HG02870 (cell line): ENCODE measurements at regions not wholly inside any gene's neighbourhood (a gene's known extent, or its start where the extent isn't known, plus 50 kb on each side); places are given as distances from the start of the nearest gene placed in this dataset.
"Not testable (repeated sequence)": the region's sequence is repeated elsewhere in the genome, so short reads cannot be mapped to it uniquely, and the experiment has no call there.

Source experiments
- ATAC-seq: cut with Tn5 transposase; IDR thresholded peaks from one replicate; pipeline ENCODE4 v1.9.1; 2021; ENCODE audit warnings: mild to moderate bottlenecking, moderate library complexity; ENCODE audit not compliant: unreplicated experiment

DNA sequence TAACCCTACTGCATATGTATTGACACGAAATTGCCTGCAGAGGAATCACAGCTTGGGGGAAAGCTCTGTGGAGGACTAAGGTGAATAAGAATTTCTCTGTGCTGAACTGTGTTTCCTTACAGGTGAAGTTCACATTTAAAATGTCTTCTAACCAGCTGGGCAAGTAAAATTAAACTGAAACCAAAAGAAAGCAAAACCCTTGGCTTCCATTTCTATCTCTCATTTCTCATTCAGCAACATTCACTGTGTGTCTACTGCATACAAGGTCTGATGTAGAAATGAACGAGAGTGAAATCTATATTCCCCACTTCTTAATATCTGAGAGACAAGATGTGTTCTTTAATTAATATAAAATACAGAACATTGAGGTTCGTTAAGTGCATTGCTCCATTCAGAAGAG is 397.3 kb downstream of the SOX11 start:
- no peak for ATAC-seq

DNA sequence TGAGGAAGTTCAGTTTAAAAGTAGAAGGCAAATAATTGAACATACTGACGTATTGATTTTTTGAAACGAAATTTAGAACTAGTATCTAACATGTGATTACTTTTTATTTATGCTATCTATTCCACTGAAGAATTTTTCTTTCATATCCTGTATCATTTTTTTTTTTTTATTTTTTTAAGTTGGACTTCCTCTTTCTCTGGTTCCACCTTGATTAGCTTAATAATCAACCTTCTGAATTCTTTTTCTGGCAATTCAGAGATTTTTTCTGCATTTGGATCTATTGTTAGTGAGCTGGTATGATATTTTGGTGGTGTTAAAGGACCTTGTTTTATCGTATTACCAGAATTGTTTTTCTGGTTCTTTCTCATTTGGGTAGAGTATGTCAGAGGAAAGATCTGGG is 411.2 kb downstream of the SOX11 start:
- no peak for ATAC-seq

DNA sequence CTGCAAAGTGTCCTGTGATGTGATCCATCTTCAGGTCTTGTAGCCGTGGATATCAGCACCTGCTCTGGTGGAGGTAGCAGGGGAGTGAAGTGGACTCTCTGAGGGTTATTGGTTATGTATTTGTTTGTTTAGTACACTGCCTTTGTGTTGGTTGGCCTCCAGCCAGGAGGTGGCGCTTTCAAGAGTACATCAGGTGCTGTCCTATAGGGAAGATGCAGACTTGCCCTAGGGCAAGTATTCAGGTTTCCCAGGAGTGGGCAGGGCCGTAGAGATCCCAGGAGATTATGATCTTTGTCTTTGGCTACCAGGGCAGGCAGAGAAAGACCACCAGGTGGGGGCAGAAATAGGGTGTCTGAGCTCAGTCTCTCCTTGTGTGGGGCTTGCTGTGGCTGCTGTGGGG is 411.8 kb downstream of the SOX11 start:
- no peak for ATAC-seq

DNA sequence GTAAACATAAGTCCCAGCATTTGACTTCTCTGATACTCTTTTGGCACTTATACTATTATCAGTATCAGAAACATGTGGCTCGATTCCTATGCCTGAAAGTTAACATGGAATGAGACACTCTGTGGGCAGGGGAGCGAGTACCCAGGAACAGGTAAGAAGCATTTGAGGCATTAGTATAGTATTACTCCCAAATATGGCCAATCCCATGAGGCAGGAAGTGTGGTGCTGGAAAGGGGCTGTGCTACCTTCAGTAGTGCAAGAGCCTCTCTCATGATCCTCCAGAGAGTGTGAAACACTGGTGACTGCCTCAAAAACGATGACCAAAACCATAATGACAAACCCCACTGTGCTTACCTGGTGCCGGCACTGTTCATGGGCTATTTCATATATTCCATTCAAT is 415.1 kb downstream of the SOX11 start:
- no peak for ATAC-seq

DNA sequence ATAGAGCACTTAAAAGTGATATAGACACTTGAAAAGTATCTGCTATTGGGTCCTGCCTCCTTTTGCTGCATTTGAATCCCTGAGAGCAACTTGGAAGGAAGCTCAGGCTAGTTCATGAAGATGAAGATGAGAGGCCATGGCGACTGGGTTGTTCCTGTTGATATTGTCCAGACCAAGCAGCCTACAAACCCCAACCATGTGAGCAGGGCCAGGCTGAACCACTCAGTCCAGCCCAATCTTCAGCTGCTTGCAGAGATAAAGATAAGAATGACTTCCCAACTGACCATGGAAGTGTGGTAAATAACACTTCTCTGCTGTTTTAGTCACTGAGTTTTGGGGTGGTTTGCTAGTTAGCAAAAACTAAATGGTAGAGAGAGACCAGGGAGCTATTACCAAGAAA is 417.6 kb downstream of the SOX11 start:
- ATAC-seq = no peak

DNA sequence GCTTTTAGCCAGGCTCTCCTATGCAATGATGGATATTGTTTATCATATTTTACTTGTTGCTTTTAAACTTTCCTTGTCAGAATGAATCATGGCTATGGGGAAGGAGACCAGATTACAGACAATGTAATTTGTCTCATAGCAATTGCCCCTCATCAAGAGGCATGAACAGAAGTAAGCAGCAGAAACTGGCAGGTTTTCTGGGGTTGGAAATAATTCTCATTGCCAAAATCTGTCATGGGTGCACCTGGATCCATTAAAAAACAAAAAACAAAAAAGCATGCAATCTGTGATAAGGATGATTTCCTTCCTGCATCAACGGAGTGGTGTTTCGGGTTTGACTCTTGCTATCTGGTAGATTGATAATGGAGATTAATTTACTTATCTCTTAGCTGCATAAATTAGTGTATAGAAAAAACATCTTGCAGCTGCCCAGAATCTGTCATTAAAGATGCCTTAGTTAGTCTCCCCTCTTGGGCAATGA is 419.6 kb downstream of the SOX11 start:
- no peak for ATAC-seq

DNA sequence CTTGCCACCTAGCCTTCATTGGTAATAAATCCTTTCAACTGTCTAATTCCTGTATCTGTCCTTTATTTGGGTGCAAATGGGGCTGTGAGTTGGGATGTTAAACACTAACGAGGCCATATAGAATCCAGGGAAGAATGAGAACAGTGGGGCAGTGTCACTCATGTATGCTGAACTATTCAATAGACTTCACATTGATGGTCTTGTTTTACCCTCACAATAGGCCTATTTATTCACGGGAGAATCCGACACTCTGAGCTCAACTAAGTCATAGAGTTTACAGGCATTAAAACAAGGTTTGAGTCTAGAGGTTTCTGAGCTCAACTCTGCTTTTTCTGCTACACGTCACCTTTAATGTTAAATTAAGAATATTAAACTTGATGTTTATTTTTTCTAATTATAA is 421.6 kb downstream of the SOX11 start:
- ATAC-seq = no peak

DNA sequence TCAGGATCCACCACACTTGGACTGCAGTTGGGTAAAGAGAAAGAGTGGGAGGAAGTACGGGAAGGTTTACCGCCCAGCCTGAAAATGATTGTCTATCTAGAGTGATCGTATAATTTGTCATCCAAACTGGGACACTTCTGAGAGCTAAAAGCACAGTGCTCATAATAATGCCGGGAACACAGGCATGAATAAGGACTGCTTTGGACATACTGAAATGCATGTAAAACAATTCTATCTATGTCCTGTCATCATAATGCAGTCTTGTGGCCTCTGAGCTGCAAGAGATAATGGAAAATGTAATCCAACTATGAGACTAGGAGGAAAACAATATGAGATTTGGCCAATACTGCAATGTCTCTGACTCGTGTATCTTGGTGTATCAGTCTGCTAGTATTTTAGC is 435.5 kb downstream of the SOX11 start:
- ATAC-seq = no peak

DNA sequence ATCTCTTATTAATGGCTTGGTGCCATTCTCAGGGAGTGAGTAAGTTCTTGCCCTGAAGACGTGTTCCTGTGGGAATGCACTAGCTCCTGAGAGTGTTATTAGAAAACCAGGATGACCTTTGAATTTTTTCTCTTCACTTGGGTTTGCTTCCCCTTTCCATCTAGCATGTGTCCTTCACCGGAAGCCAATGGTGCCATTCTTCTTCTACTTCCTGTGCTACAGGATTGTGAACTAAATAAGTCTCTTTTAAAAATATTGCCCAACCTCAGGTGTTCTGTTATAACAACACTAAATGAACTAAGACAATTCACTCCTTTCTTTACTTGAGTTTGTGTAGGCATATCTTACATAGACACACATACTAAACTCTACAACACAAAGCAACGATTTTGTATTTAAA is 447.0 kb downstream of the SOX11 start:
- ATAC-seq = no peak

DNA sequence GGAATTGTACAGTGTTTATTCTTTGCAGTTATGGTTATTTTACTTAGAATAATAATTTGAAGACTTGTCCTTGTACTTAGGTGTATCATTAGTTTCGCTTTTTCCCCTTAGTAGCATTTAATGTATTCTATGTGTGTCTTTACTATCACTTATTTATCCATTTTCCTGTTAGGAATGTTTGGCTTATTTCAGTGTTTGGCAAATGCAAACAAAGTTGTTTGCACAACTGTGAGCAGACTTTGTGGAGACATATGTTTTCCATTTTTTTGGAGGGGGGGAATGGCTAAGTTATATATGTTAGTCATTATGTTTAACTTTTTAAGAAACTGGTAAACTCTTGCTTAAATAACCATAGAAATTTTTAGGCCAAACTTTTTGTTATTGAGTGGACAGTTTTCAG is 447.7 kb downstream of the SOX11 start:
- ATAC-seq = no peak

DNA sequence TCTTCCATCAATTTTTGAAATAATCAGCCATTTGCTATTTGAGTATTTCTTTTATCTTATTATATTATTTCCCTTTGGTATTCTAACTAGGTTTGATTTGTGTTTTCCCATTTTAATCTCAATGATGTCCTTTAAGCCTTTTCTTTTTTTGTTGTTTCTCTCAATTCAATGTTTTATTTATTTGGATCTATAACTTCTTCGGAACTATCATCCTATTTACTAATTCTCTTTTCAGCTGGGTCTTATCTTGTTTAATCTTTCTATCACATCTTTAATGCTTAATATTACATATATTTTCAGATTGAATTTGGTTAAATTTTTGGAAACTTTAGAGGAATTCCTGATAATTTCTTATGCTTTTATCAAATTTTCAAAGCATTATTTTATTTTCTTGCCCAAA is 448.3 kb downstream of the SOX11 start:
- no peak for ATAC-seq

DNA sequence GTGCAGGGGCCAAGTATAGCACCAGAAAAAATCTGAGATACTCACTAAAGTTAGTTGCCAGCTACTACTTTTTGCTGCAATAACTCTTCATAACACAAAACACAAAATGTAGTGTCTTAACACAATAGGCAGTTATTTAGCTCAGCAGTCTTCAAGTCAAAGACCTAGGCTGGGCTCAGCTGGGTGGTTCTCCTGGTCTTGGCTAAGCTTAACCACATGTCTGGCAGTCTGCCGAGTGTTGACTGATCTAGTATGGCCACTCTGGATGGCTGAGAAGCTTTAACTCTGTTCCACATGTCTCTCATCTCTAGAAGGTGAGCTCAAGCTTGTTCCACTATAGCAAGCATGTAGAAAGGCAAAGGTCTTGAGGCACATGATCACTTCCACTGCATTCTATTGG is 451.6 kb downstream of the SOX11 start:
- no peak for ATAC-seq

DNA sequence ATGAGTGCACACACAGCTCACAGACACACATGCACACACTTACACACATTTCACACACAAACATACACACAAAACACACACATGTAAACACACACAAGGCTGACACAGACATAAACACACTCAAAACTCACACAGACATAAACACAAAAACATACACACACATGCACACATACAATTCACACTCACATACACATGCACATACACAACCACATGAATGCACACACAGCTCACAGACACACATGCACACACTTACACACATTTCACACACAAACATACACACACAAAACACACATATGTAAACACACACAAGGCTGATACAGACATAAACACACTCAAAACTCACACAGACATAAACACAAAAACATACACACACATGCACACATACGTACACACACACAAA is 455.0 kb downstream of the SOX11 start:
- ATAC-seq = not testable (repeated sequence)

DNA sequence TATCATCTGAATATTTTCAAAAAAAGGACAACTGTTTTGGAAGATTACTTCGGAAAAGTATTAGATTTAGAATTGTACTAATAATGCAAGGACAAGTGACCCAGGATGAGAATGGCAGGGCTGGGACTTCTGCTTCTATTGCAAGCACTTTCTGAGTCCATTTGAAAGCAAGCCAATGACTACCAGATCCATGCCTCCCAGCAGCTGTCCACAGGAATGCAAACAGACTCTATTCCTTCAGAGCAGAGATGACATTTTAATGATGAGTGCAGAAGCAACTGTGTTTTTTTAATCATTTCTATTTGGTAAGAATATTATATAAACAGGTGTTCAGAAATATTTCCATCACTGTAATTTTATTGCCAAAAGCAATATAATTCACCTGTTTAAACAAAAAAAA is 456.7 kb downstream of the SOX11 start:
- no peak for ATAC-seq

DNA sequence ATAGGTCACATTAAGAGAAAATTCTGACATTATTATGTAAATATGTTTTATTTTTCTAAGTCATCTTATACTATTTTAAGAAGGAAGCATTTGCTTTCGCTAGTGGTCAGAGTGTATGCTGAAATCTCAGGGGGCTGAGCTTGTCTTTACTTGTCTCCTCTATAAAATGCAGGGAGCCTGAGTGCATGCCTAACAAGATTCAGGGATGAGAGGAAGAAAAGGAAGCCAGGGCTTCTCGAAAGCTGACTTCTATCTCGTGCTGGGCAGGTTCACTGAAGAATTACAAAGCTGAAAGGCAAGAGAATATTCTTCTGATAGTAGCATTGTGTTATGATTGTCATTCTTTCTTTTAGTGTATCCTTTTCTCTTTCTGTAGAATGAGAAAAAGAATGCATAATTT is 467.4 kb downstream of the SOX11 start:
- no peak for ATAC-seq

DNA sequence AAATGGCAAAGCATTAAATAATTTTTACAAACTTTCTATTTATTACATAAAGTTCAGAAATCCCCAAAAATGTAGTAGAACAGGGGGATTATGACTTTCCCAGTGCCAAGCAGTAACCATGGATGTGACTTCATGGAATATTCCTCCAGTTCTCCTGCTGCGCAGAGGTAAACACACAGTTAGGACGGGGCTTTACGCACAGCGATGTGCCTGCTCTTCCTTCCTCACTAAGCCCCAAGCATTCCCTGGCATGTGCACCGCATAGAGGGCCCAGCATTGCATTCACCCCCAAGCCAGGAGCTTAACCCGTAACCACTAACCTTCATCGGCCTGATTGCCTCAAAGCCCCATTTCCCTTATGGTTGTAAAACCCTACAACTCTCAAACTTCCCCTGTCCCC is 471.7 kb downstream of the SOX11 start:
- ATAC-seq = no peak

DNA sequence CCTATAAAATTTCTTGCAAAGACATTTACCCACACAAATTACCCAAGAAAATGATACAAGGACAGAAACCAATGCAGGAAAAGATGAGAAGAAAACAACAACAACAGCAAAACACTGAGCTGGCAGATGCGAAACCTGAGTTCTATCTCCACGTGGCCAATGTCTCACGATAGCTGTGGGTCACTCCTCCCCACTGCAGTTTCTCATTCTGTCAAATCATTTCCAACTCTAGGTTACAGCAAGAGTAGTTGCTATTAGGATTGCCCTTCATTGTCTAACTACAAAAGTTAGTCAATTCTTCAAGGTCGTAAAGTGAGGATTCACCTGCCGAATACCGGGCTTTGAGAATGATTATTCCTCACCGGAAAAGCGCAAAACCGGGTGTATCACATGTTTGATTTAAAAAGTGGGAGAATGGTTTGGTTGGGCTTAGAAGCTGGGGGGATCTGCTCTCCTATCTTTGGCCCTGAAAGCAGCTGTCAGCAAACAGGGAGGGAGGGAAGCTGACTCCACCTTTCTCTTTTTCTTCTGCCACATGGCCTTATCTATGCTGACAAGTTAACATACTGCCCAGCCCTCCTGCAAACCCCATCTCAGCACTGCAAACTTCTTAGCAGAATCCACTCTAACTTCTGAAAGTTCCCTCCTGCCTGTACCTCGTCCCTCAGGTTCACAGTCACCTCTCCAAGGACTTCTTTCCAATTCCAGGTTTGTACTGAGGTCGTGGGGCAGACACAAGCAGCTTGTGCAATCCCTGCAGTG is 473.0 kb downstream of the SOX11 start:
- ATAC-seq = no peak

DNA sequence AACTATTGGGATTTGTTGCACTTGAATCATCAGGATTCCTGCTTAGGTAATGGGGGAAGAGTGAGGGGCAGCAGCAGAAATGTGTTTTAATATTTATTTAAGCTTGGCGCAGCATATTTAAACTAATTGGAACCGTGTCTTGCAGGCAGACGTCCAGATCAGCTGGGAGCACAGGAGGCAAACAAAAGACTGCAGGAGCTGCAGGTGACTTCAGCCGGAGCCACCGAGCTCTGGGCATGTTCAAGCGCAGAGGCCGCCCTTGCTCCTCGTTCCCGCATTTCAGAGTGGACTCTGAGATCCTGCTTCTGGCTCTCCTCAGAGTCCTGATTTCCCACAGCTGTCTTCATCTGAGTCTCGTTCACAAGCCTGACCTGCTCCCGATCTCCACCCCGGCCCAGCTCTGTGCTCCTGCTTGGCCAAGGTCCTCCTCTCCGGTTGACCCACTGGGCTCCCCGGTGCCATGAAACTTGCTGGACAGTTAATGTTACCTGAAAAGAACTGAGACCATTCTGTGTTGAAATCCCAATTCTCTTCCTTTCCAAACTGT is 475.5 kb downstream of the SOX11 start:
- no peak for ATAC-seq

DNA sequence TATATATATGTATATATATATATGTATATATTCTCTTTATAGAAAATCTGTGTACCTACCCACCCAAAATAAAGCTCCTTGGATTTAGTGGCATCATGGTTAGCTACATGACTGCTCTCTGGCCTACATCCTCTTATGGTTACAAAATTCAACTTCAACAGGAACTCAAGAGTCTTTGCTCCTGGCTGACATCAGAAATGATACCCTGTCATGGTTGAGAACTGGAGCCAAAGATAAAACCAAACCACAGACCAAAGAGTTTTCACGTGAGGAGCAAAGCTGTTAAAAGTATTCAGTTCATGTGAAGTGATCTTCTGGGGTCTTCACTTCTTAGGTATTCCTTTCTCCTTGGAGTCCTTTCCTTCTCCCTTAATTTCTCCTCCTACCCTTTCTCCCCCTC is 476.3 kb downstream of the SOX11 start:
- ATAC-seq = peak; percentile 67

DNA sequence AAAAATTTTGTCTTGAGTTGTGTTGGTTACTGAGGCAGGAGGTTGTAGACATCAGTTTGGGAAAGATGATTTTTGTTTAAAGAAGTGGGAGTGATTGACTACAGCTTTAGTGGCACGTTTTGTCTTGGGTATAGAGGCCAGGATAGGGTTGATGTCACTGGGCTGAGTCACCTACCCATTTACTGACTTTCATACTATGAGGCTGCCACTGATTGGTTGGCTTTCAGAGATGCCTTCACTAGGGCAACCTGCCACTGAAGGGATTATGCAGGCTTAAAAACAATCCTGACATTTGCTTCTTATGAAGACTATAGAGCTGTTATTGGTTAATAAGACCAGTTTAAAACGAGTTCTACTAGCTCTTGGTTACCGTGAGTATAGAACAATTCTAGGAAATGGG is 479.1 kb downstream of the SOX11 start:
- ATAC-seq = no peak

DNA sequence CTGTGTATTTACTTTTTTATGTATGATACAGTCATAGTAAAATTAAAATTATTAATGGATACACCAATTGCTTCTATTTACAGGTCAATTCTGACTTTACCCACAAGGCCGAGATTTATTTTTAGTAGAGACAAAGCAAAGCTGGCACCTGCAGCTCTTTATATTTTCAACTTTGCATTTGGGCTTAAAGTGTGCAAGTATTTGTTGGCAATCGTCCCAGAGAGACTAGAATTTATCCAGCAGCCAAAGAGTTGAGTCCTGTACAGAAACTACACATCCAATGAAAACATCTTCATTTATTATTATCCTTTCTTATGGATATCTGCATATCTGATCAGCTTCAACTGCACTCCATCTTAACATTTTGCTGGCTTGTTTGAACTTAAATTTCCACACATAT is 485.6 kb downstream of the SOX11 start:
- no peak for ATAC-seq

DNA sequence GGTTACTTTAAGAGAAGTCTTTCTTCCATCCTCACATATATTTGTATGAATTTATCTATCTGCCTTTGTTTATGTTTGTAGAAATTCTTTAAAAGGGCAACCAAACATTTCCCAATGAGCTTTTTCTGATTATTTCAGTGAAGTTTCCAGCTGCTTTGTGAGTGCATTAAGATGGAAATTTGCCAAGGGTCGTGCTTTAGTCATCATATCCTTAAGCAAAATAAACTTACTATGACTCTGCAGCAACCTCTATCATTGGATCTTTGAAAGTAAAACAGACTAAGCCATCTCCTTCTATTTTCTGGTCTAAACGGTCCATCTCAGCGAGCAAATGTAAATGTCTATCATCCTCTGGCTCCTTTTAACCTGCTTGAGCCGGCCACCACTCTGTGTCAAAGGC is 489.3 kb downstream of the SOX11 start:
- no peak for ATAC-seq

DNA sequence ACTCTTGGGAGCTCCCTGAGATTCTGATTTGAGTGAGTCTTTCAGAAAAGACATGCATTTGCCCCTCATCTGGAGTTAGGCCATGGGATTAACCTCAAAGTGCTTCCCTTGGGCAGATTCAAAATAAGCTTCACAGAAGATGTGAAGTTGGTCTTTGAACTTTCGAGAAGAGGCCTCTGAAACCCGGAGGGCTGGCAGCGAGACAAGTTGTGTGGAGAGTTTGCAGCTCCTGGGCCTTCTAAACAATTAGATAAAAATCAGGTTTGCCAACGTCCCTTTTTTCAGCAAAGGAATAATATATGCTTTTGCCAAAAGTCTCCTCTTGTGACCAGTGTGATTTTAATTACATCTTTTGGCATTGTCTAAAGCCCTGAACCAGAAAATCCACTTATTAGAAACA is 489.7 kb downstream of the SOX11 start:
- no peak for ATAC-seq
